ENCODE measurements at regions not wholly inside any gene's neighbourhood (a gene's known extent, or its start where the extent isn't known, plus 50 kb on each side); places are given as distances from the start of the nearest gene placed in this dataset.

- no peak for TF ChIP-seq CTCF (IDR thresholded peaks at IDR 0.05)
- no peak for TF ChIP-seq POLR2A (IDR thresholded peaks at IDR 0.05)
Observed at GRCh38 chrX:4579999-4580398, 866.5 kb upstream of the PRKX start.

Data from Peyer's patch (tissue), 4 donors.